Activated CD8-positive, alpha-beta T cell treated with anti-CD3 and anti-CD28 coated beads for 36 hours (primary cell): ENCODE measurements at regions not wholly inside any gene's neighbourhood (a gene's known extent, or its start where the extent isn't known, plus 50 kb on each side); places are given as distances from the start of the nearest gene placed in this dataset.

Source experiments
- ATAC-seq: fragments of 200-7000 bp; cut with Tn5 transposase; one replicate; pipeline ENCODE4 v1.10.0; 2021; ENCODE audit warnings: mild to moderate bottlenecking, moderate library complexity
- CTCF ChIA-PET: fragments of 350-600 bp; sonication (Branson Sonifier 250); formaldehyde crosslinking; loops from one replicate; lab custom pipeline; 2021; ENCODE audit warnings: antibody characterized with exemption; lab: Charles Lee
- POLR2A ChIA-PET: fragments of 350-600 bp; sonication (Branson Sonifier 250); formaldehyde crosslinking; loops from one replicate; lab custom pipeline; 2021; ENCODE audit warnings: antibody characterized with exemption; lab: Charles Lee
- DNase-seq: peaks from one replicate; pipeline ENCODE4 v3.0.0-alpha.2; 2020
- H3K27ac Mint-ChIP-seq: one replicate; pipeline ENCODE4 v1.8.0; 2021; ENCODE audit warnings: mild to moderate bottlenecking, mixed read lengths
- H3K27me3 Mint-ChIP-seq: one replicate; pipeline ENCODE4 v1.8.0; 2021; ENCODE audit warnings: mixed read lengths
- H3K36me3 Mint-ChIP-seq: one replicate; pipeline ENCODE4 v1.8.0; 2021; ENCODE audit warnings: low read depth, mixed read lengths
- H3K4me1 Mint-ChIP-seq: one replicate; pipeline ENCODE4 v1.8.0; 2021; ENCODE audit warnings: low read depth, mixed read lengths
- H3K4me3 Mint-ChIP-seq: one replicate; pipeline ENCODE4 v1.8.0; 2021; ENCODE audit warnings: mild to moderate bottlenecking, moderate library complexity, mixed read lengths
- H3K9me3 Mint-ChIP-seq: one replicate; pipeline ENCODE4 v1.8.0; 2021; ENCODE audit warnings: mixed read lengths
- intact Hi-C: fragments of 100-400 bp; cut with micrococcal nuclease; formaldehyde crosslinking; loops from one replicate; pipeline ENCODE4 v1.10.0; 2022
- TF ChIP-seq, protein P1 (sequence below): fragments of 200-600 bp; IDR thresholded peaks from one replicate; pipeline ENCODE4 v1.8.0; 2022; ENCODE audit warnings: antibody characterized with exemption, mild to moderate bottlenecking

DNA sequence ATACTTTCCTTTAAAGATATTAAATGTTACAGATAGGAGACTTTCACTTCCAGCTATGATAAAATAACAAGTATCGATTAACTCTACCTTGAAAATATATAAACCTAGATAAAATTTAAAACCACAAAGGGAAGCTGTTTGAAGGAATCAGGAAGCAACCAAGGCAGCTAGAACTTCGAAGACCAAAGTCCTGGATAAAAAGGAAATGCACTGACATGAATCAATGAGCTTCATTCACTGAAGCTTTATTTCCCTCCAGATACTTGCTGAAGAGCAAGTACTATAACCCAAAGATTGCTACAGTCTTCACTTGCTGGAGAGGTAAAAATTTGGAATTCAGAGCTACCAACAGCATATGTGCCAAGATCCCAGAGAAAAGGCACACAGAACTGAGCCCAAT is 144.1 kb downstream of the PIK3R1 start:
- POLR2A ChIA-PET, result interaction anchor here (0.7 kb wide), 1 partner anchor 10 kb away, joined by 3 read pairs; no protein-coding TSS in a partner anchor
- H3K27me3 Mint-ChIP-seq, result no peaks in the 10 kb centered on the region
- H3K4me3 Mint-ChIP-seq, result no peak overlapping the region
- CTCF ChIA-PET, result interaction anchor here (1.0 to 1.2 kb wide), 2 partner anchors 22 to 92 kb away, joined by 3 to 4 read pairs; no protein-coding TSS in a partner anchor
- no peak for ATAC-seq
- no peak overlapping the region for H3K27ac Mint-ChIP-seq
- no peaks in the 10 kb centered on the region for H3K9me3 Mint-ChIP-seq
- no peaks in the 10 kb centered on the region for H3K36me3 Mint-ChIP-seq
- H3K4me1 Mint-ChIP-seq, result peaks cover 4% of the 10 kb centered on the region
- no peak for DNase-seq
- TF ChIP-seq, protein P1, sequence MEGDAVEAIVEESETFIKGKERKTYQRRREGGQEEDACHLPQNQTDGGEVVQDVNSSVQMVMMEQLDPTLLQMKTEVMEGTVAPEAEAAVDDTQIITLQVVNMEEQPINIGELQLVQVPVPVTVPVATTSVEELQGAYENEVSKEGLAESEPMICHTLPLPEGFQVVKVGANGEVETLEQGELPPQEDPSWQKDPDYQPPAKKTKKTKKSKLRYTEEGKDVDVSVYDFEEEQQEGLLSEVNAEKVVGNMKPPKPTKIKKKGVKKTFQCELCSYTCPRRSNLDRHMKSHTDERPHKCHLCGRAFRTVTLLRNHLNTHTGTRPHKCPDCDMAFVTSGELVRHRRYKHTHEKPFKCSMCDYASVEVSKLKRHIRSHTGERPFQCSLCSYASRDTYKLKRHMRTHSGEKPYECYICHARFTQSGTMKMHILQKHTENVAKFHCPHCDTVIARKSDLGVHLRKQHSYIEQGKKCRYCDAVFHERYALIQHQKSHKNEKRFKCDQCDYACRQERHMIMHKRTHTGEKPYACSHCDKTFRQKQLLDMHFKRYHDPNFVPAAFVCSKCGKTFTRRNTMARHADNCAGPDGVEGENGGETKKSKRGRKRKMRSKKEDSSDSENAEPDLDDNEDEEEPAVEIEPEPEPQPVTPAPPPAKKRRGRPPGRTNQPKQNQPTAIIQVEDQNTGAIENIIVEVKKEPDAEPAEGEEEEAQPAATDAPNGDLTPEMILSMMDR, result no peak
- intact Hi-C loops, result no loop called here

GRCh38 chr5:68362331-68362730 is 146.8 kb downstream of the PIK3R1 start:
- H3K9me3 Mint-ChIP-seq, result no peaks in the 10 kb centered on the region
- intact Hi-C loops, result no loop called here
- no peaks in the 10 kb centered on the region for H3K27me3 Mint-ChIP-seq
- TF ChIP-seq, protein P1, result no peak
- H3K27ac Mint-ChIP-seq, result no peak overlapping the region
- peaks cover 10% of the 10 kb centered on the region for H3K4me1 Mint-ChIP-seq
- CTCF ChIA-PET, result interaction anchor here (0.7 to 1.4 kb wide), 3 partner anchors 67 to 91 kb away, joined by 3 read pairs; no protein-coding TSS in a partner anchor
- no peak for DNase-seq
- no peak for ATAC-seq
- POLR2A ChIA-PET, result interaction anchor here (1.0 kb wide), 1 partner anchor 115 kb away, joined by 3 read pairs; no protein-coding TSS in a partner anchor
- H3K4me3 Mint-ChIP-seq, result no peak overlapping the region
- H3K36me3 Mint-ChIP-seq, result no peaks in the 10 kb centered on the region

GRCh38 chr5:68365889-68366288 is 150.3 kb downstream of the PIK3R1 start:
- Mint-ChIP-seq H3K36me3 (no peaks in the 10 kb centered on the region), H3K4me3 (no peak overlapping the region), H3K27ac (no peak overlapping the region), H3K4me1 (peaks cover 29% of the 10 kb centered on the region), H3K27me3 (no peaks in the 10 kb centered on the region), H3K9me3 (no peaks in the 10 kb centered on the region)
- ATAC-seq, result no peak
- ChIA-PET POLR2A (no interaction called here), CTCF (interaction anchor here (1.2 kb wide), 1 partner anchor 80 kb away, joined by 4 read pairs; no protein-coding TSS in a partner anchor)
- no peak for DNase-seq
- intact Hi-C loops, result loop anchor here (5.0 kb wide), 1 partner anchor 66 kb away; no protein-coding TSS in a partner anchor
- TF ChIP-seq, protein P1, result no peak

DNA sequence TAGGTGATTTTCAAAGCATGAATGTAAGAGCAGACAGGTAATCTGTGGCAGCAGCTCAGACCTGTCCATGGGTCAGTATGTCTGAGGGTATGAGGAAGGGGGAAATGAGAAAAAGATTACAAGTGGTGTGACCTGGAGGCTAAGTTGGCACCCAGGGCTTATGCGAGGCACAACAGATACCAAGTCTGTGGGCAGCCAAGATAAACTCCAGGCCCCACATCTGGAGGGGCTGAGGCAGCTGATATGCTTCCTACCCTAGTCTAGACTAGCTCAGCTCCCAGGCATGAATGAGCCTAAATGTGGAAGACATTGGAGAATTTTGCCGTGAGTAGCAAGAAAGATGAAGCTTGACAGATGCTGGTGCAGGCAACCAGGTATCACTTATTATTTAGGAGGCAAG is 151.7 kb downstream of the PIK3R1 start:
- CTCF ChIA-PET, result no interaction called here
- Mint-ChIP-seq H3K4me1 (peaks cover 31% of the 10 kb centered on the region), H3K9me3 (no peaks in the 10 kb centered on the region), H3K27ac (no peak overlapping the region), H3K4me3 (no peak overlapping the region), H3K36me3 (no peaks in the 10 kb centered on the region), H3K27me3 (no peaks in the 10 kb centered on the region)
- no peak for DNase-seq
- POLR2A ChIA-PET, result no interaction called here
- no peak for ATAC-seq
- TF ChIP-seq, protein P1, result no peak
- intact Hi-C loops, result loop anchor here (5.0 kb wide), 1 partner anchor 65 kb away; no protein-coding TSS in a partner anchor

DNA sequence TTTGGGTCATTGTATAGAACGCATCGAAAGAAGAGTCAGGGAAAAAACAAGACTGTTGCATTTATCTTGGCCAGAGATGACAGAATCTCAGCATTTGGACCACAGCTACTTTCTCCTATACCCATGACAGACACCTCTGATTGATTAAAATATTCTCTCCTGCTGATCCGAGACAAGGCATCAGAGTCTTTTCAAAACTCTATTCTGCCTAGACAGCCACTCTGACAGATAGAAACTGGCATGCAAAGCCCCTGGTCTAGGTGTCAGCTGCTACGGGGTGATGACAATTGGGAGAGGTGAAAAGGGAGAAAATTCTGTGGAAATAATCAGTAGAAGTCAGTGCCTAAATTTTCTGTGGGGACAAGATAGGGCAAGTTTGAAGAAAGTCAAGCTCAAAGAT is 152.2 kb downstream of the PIK3R1 start:
- TF ChIP-seq, protein P1, result no peak
- no peaks in the 10 kb centered on the region for H3K36me3 Mint-ChIP-seq
- H3K27me3 Mint-ChIP-seq, result no peaks in the 10 kb centered on the region
- no peak overlapping the region for H3K4me3 Mint-ChIP-seq
- ChIA-PET CTCF (no interaction called here), POLR2A (no interaction called here)
- H3K9me3 Mint-ChIP-seq, result no peaks in the 10 kb centered on the region
- no peak overlapping the region for H3K27ac Mint-ChIP-seq
- no peak for ATAC-seq
- no peak for DNase-seq
- intact Hi-C loops, result loop anchor here (5.0 kb wide), 1 partner anchor 65 kb away; no protein-coding TSS in a partner anchor
- H3K4me1 Mint-ChIP-seq, result peaks cover 31% of the 10 kb centered on the region
